GM12878 (cell line): ENCODE measurements at regions not wholly inside any gene's neighbourhood (a gene's known extent, or its start where the extent isn't known, plus 50 kb on each side); places are given as distances from the start of the nearest gene placed in this dataset.

Experiments
- ATAC-seq: fragments of 200-7000 bp; cut with Tn5 transposase; 3 replicates; pipeline ENCODE4 v1.9.1; 2020; ENCODE audit warnings: mild to moderate bottlenecking, moderate library complexity
- BruUV-seq: library from RNA; stranded (reverse); fragments of 400-500 nt; replicated peaks from 2 replicates; lab custom pipeline; 2021; lab: Mats Ljungman, UMichigan
- CTCF ChIA-PET: fragments of 300-600 bp; sonication (Branson Sonifier 250); formaldehyde crosslinking; extraction: SDS; loops from one replicate; lab custom pipeline; 2021; ENCODE audit warnings: inconsistent platforms; lab: Yijun Ruan, JAX
- POLR2A ChIA-PET: fragments of 350-600 bp; formaldehyde crosslinking; extraction: SDS; loops from one replicate; lab custom pipeline; 2021; ENCODE audit warnings: inconsistent platforms; lab: Charles Lee
- RAD21 ChIA-PET: fragments of 300-600 bp; sonication (Branson Sonifier 250); formaldehyde crosslinking; loops from one replicate; lab custom pipeline; 2023; ENCODE audit warnings: antibody characterized with exemption; ENCODE audit not compliant: unreplicated experiment; lab: Charles Lee
- SMC1A ChIA-PET: fragments of 300-600 bp; sonication (Branson Sonifier 250); formaldehyde crosslinking; loops from one replicate; lab custom pipeline; 2023; ENCODE audit not compliant: unreplicated experiment, uncharacterized antibody; lab: Charles Lee
- DNase-seq: peaks from one replicate; pipeline ENCODE4 v3.0.0-alpha.2; 2011; ENCODE audit warnings: low read depth, low spot score
- FAIRE-seq: peaks from 3 replicates; lab custom pipeline; 2011; peaks lifted over from hg19 to GRCh38; lab: Jason Lieb, UNC
- H2AFZ ChIP-seq: 2 replicates; pipeline ENCODE4 v1.6.0; 2011; ENCODE audit warnings: low read depth, low read length, control low read depth; ENCODE audit not compliant: control insufficient read depth
- H3K27ac ChIP-seq: 2 replicates; pipeline ENCODE4 v1.5.1; 2011; ENCODE audit warnings: control low read depth; ENCODE audit not compliant: control insufficient read depth, insufficient read depth
- H3K27me3 ChIP-seq, 2 experiments: replicated peaks in 1 of 2; 2 replicates each; pipeline versions ENCODE4 v1.6.0 to v1.6.1; 2011; ENCODE audit warnings: low read length in 1 of 2; ENCODE audit not compliant: control insufficient read depth in 2 of 2, insufficient read depth in 2 of 2
- H3K36me3 ChIP-seq, 2 experiments: 2 replicates each; pipeline ENCODE4 v1.5.1; 2011; ENCODE audit warnings: low read length in 1 of 2; ENCODE audit not compliant: control insufficient read depth in 2 of 2, insufficient read depth in 2 of 2
- H3K4me1 ChIP-seq: 2 replicates; pipeline ENCODE4 v1.6.1; 2011; ENCODE audit warnings: mild to moderate bottlenecking, low read length, moderate library complexity, mixed read lengths; ENCODE audit not compliant: control insufficient read depth, insufficient read depth
- H3K4me2 ChIP-seq: 2 replicates; pipeline ENCODE4 v1.6.0; 2011; ENCODE audit warnings: control low read depth; ENCODE audit not compliant: control insufficient read depth, insufficient read depth
- H3K4me3 ChIP-seq: fragments of 200-600 bp; sonication (generic); 2 replicates; pipeline ENCODE4 v1.5.1; 2016
- H3K79me2 ChIP-seq: 2 replicates; pipeline ENCODE4 v1.6.0; 2011; ENCODE audit warnings: low read length; ENCODE audit not compliant: control insufficient read depth, insufficient read depth
- H3K9ac ChIP-seq: 2 replicates; pipeline ENCODE4 v1.8.0; 2011; ENCODE audit warnings: low read length, control low read depth, mixed read lengths; ENCODE audit not compliant: control insufficient read depth, insufficient read depth
- H3K9me3 ChIP-seq: replicated peaks from 3 replicates; pipeline ENCODE4 v1.5.1; 2011; ENCODE audit warnings: mild to moderate bottlenecking, low read length; ENCODE audit not compliant: control insufficient read depth, insufficient read depth
- H4K20me1 ChIP-seq: 2 replicates; pipeline ENCODE4 v1.6.0; 2011; ENCODE audit not compliant: control insufficient read depth, insufficient read depth
- BHLHE40 ChIP-seq, 2 experiments: fragments of 450-650 bp in 1 of 2; IDR thresholded peaks; 2 replicates each; pipeline ENCODE4 v1.6.1; 2011 to 2017; ENCODE audit warnings: low read depth in 2 of 2, borderline replicate concordance in 1 of 2, improper control_type of control experiment in 1 of 2, low read length in 1 of 2, mild to moderate bottlenecking in 1 of 2
- ETV6 ChIP-seq, 2 experiments: fragments of 450-650 bp in 1 of 2; IDR thresholded peaks in 1 of 2; conservative IDR thresholded peaks in 1 of 2; 2 replicates each; pipeline ENCODE4 v1.6.1; 2014; ENCODE audit warnings: antibody characterized with exemption in 1 of 2, borderline replicate concordance in 1 of 2, low read depth in 1 of 2, mild to moderate bottlenecking in 1 of 2, moderate library complexity in 1 of 2
- EZH2 ChIP-seq: IDR thresholded peaks from 2 replicates; pipeline ENCODE4 v1.6.1; 2012; ENCODE audit warnings: low read depth, mild to moderate bottlenecking, control low read depth, inconsistent platforms, low read length, borderline replicate concordance; ENCODE audit not compliant: control insufficient read depth
- GATAD2B ChIP-seq: fragments of 450-650 bp; conservative IDR thresholded peaks from 2 replicates; pipeline ENCODE4 v1.6.1; 2017; ENCODE audit warnings: low read depth, mild to moderate bottlenecking, moderate library complexity
- MXI1 ChIP-seq: fragments of 150-350 bp; IDR thresholded peaks from 2 replicates; pipeline ENCODE4 v1.6.1; 2011; ENCODE audit warnings: low read depth, mild to moderate bottlenecking, inconsistent platforms, low read length, improper control_type of control experiment
- RCOR1 ChIP-seq: conservative IDR thresholded peaks from 2 replicates; pipeline ENCODE4 v1.6.1; 2012; ENCODE audit warnings: low read depth, low read length, improper control_type of control experiment
- SREBF1 ChIP-seq: IDR thresholded peaks from 2 replicates; pipeline ENCODE4 v1.6.1; 2012; ENCODE audit warnings: mild to moderate bottlenecking, low read length
- STAT1 ChIP-seq: fragments of 450-650 bp; conservative IDR thresholded peaks from 2 replicates; pipeline ENCODE4 v1.6.1; 2014; ENCODE audit warnings: antibody characterized with exemption, mild to moderate bottlenecking
- SUPT20H ChIP-seq: IDR thresholded peaks from 2 replicates; pipeline ENCODE4 v1.6.1; 2011; ENCODE audit warnings: low read depth, mild to moderate bottlenecking, low read length, moderate library complexity, borderline replicate concordance; ENCODE audit not compliant: control insufficient read depth
- ZNF274 ChIP-seq: IDR thresholded peaks from one replicate; pipeline ENCODE4 v1.8.0; 2011; ENCODE audit not compliant: insufficient read length, insufficient read depth
- ZNF622 ChIP-seq: fragments of 450-650 bp; IDR thresholded peaks from 2 replicates; pipeline ENCODE4 v1.6.1; 2017; ENCODE audit warnings: mild to moderate bottlenecking, inconsistent platforms
- WGBS: methylation state at CpG from one replicate; pipeline ENCODE4 v1.1.6; 2016; ENCODE audit warnings: low lambda C conversion rate; ENCODE audit not compliant: insufficient replicate concordance, insufficient coverage; ENCODE audit errors: missing lambda C conversion rate; 5-methylcytosine and 5-hydroxymethylcytosine counted together
- in situ Hi-C: fragments of 300-500 bp; cut with MboI; formaldehyde crosslinking; loops from 9 replicates; pipeline ENCODE4 v1.14.3; 2018; ENCODE audit warnings: mixed read lengths
- intact Hi-C: fragments of 100-400 bp; cut with micrococcal nuclease; formaldehyde crosslinking; loops from one replicate; pipeline ENCODE4 v1.14.2; 2022; ENCODE audit not compliant: unreplicated experiment
- TF ChIP-seq, protein P1 (sequence below): fragments of 450-650 bp; IDR thresholded peaks from 2 replicates; pipeline ENCODE4 v1.6.1; 2018; ENCODE audit warnings: borderline replicate concordance, mild to moderate bottlenecking; ENCODE audit not compliant: partially characterized antibody
- TF ChIP-seq, protein P2 (sequence below): fragments of 450-650 bp; IDR thresholded peaks from 2 replicates; pipeline ENCODE4 v1.6.1; 2016; ENCODE audit warnings: mild to moderate bottlenecking, moderate library complexity, borderline replicate concordance
- TF ChIP-seq, protein P3 (sequence below): fragments of 450-650 bp; conservative IDR thresholded peaks from 2 replicates; pipeline ENCODE4 v1.6.1; 2017; ENCODE audit warnings: mild to moderate bottlenecking, moderate library complexity

DNA sequence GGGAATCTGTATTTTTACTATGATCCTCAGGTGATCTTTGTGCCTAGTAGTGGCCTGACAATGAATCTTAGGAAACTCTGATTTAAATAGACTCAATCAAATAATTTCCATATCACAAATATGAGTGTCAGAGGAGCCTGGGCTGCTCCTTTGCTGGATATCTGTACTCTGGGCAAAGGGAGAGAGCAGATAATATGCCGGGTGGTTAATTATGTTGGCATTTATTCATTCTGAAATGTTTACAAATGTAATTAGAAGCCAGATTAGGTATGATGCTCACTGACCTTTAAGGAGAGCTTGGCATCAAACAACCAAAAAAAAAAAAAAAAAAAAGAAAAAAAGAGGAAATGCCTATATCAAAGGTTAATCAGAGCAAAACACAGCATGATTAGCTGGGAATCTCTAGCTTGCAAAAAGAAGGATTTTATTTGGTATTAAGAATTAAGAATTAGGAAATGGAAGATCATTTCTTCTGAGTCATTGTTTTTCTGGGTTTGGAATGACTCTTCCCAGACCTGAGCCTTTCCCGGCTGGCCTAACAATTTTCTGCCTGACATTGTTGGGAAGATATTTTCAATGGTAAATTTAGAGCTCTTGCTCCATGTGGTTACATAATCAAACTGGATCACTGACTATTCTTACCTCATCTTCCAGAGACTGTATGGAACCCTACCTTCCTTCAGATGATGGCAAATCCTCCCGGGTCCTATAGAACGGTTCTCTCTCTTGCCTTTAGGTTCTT lies 365.3 kb downstream of the REEP3 start:
- Histone ChIP-seq H2AFZ (no peak overlapping the region), H3K9ac (no peak overlapping the region), H3K79me2 (no peaks in the 10 kb centered on the region), H3K27ac (no peak overlapping the region), H4K20me1 (no peaks in the 10 kb centered on the region), H3K4me2 (no peak overlapping the region), H3K27me3 (no peaks in the 10 kb centered on the region), H3K36me3 (no peaks in the 10 kb centered on the region), H3K4me1 (no peaks in the 10 kb centered on the region), H3K4me3 (no peak overlapping the region), H3K9me3 (no peaks in the 10 kb centered on the region)
- CTCF ChIA-PET, result interaction anchor here (0.6 to 2.4 kb wide), 2 partner anchors 20 to 91 kb away, joined by 3 to 14 read pairs; no protein-coding TSS in a partner anchor
- RAD21 ChIA-PET, result interaction anchor here (0.6 kb wide), 1 partner anchor 10 kb away, joined by 3 read pairs; no protein-coding TSS in a partner anchor
- ATAC-seq (no peak), FAIRE-seq (no peak), DNase-seq (no peak)
- 70% methylated on average over 4 of the region's 4 CpGs for WGBS
- intact Hi-C loops, result no loop called here
- BruUV-seq, result no TSS peak
- SMC1A ChIA-PET, result interaction anchor here (0.6 kb wide), 1 partner anchor 1656 kb away, joined by 4 read pairs; no protein-coding TSS in a partner anchor
- in situ Hi-C loops, result no loop called here
- POLR2A ChIA-PET, result no interaction called here
- TF ChIP-seq GATAD2B (no peak), BHLHE40 (IDR thresholded peaks at IDR 0.05; ENCODE audit: borderline replicate concordance in 1 of 2, low read depth in 2 of 2, low read length in 1 of 2) (no peak), EZH2 (no peak), RCOR1 (no peak), ZNF274 (no peak), SREBF1 (no peak), MXI1 (no peak), SUPT20H (no peak), ZNF622 (no peak), STAT1 (no peak), ETV6 (conservative IDR thresholded peaks at IDR 0.05 in 1 of 2, IDR thresholded peaks at IDR 0.05 in 1 of 2; ENCODE audit: borderline replicate concordance in 1 of 2, low read depth in 1 of 2) (no peak)
- TF ChIP-seq, protein P1, sequence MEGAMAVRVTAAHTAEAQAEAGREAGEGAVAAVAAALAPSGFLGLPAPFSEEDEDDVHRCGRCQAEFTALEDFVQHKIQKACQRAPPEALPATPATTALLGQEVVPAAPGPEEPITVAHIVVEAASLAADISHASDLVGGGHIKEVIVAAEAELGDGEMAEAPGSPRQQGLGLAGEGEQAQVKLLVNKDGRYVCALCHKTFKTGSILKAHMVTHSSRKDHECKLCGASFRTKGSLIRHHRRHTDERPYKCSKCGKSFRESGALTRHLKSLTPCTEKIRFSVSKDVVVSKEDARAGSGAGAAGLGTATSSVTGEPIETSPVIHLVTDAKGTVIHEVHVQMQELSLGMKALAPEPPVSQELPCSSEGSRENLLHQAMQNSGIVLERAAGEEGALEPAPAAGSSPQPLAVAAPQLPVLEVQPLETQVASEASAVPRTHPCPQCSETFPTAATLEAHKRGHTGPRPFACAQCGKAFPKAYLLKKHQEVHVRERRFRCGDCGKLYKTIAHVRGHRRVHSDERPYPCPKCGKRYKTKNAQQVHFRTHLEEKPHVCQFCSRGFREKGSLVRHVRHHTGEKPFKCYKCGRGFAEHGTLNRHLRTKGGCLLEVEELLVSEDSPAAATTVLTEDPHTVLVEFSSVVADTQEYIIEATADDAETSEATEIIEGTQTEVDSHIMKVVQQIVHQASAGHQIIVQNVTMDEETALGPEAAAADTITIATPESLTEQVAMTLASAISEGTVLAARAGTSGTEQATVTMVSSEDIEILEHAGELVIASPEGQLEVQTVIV, result no peak
- TF ChIP-seq, protein P2, sequence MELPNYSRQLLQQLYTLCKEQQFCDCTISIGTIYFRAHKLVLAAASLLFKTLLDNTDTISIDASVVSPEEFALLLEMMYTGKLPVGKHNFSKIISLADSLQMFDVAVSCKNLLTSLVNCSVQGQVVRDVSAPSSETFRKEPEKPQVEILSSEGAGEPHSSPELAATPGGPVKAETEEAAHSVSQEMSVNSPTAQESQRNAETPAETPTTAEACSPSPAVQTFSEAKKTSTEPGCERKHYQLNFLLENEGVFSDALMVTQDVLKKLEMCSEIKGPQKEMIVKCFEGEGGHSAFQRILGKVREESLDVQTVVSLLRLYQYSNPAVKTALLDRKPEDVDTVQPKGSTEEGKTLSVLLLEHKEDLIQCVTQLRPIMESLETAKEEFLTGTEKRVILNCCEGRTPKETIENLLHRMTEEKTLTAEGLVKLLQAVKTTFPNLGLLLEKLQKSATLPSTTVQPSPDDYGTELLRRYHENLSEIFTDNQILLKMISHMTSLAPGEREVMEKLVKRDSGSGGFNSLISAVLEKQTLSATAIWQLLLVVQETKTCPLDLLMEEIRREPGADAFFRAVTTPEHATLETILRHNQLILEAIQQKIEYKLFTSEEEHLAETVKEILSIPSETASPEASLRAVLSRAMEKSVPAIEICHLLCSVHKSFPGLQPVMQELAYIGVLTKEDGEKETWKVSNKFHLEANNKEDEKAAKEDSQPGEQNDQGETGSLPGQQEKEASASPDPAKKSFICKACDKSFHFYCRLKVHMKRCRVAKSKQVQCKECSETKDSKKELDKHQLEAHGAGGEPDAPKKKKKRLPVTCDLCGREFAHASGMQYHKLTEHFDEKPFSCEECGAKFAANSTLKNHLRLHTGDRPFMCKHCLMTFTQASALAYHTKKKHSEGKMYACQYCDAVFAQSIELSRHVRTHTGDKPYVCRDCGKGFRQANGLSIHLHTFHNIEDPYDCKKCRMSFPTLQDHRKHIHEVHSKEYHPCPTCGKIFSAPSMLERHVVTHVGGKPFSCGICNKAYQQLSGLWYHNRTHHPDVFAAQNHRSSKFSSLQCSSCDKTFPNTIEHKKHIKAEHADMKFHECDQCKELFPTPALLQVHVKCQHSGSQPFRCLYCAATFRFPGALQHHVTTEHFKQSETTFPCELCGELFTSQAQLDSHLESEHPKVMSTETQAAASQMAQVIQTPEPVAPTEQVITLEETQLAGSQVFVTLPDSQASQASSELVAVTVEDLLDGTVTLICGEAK, result no peak
- TF ChIP-seq, protein P3, sequence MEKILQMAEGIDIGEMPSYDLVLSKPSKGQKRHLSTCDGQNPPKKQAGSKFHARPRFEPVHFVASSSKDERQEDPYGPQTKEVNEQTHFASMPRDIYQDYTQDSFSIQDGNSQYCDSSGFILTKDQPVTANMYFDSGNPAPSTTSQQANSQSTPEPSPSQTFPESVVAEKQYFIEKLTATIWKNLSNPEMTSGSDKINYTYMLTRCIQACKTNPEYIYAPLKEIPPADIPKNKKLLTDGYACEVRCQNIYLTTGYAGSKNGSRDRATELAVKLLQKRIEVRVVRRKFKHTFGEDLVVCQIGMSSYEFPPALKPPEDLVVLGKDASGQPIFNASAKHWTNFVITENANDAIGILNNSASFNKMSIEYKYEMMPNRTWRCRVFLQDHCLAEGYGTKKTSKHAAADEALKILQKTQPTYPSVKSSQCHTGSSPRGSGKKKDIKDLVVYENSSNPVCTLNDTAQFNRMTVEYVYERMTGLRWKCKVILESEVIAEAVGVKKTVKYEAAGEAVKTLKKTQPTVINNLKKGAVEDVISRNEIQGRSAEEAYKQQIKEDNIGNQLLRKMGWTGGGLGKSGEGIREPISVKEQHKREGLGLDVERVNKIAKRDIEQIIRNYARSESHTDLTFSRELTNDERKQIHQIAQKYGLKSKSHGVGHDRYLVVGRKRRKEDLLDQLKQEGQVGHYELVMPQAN, result no peak
